Peyer's patch (tissue), 4 donors: ENCODE measurements at regions not wholly inside any gene's neighbourhood (a gene's known extent, or its start where the extent isn't known, plus 50 kb on each side); places are given as distances from the start of the nearest gene placed in this dataset.

ENCODE experiments used
- CTCF ChIP-seq, 6 experiments: fragments of 450-650 bp in 4 of 6; fragments of 200-600 bp in 2 of 6; sonication (generic) in 1 of 6; IDR thresholded peaks; one replicate each; pipeline ENCODE4 v1.5.1; 2017 to 2019; ENCODE audit warnings: antibody characterized with exemption in 6 of 6, mild to moderate bottlenecking in 3 of 6, moderate library complexity in 1 of 6
- POLR2A ChIP-seq, 2 donors: fragments of 450-650 bp; IDR thresholded peaks; one replicate each; pipeline ENCODE4 v1.5.1; 2017; ENCODE audit warnings: antibody characterized with exemption in 2 of 2, mild to moderate bottlenecking in 2 of 2, moderate library complexity in 2 of 2

GRCh38 chr4:4719436-4719835, 140.0 kb upstream of the MSX1 start:
- TF ChIP-seq POLR2A (IDR thresholded peaks at IDR 0.05) (no peak), CTCF (IDR thresholded peaks at IDR 0.05) (no peak)
